ENCODE measurements at regions not wholly inside any gene's neighbourhood (a gene's known extent, or its start where the extent isn't known, plus 50 kb on each side); places are given as distances from the start of the nearest gene placed in this dataset.

- TF ChIP-seq BHLHE40 (IDR thresholded peaks at IDR 0.05; ENCODE audit: low read depth, low read length), result no peak
- TF ChIP-seq, protein P1, sequence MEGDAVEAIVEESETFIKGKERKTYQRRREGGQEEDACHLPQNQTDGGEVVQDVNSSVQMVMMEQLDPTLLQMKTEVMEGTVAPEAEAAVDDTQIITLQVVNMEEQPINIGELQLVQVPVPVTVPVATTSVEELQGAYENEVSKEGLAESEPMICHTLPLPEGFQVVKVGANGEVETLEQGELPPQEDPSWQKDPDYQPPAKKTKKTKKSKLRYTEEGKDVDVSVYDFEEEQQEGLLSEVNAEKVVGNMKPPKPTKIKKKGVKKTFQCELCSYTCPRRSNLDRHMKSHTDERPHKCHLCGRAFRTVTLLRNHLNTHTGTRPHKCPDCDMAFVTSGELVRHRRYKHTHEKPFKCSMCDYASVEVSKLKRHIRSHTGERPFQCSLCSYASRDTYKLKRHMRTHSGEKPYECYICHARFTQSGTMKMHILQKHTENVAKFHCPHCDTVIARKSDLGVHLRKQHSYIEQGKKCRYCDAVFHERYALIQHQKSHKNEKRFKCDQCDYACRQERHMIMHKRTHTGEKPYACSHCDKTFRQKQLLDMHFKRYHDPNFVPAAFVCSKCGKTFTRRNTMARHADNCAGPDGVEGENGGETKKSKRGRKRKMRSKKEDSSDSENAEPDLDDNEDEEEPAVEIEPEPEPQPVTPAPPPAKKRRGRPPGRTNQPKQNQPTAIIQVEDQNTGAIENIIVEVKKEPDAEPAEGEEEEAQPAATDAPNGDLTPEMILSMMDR (IDR thresholded peaks at IDR 0.05), result no peak
- TF ChIP-seq ZC3H11A (IDR thresholded peaks at IDR 0.05), result no peak
- TF ChIP-seq POLR2A (IDR thresholded peaks at IDR 0.05; ENCODE audit: low read length), result no peak
- no peak for TF ChIP-seq E2F6 (IDR thresholded peaks at IDR 0.05; ENCODE audit: borderline replicate concordance, low read depth)
- TF ChIP-seq NFE2L2 (conservative IDR thresholded peaks at IDR 0.05; ENCODE audit: low read length), result no peak
- TF ChIP-seq ZFP36 (IDR thresholded peaks at IDR 0.05; ENCODE audit: borderline replicate concordance, partially characterized antibody), result no peak
- no peak for TF ChIP-seq TP53 (CRISPR knock-in tag; IDR thresholded peaks at IDR 0.05)
- no peak for TF ChIP-seq CBX8 (IDR thresholded peaks at IDR 0.05)
- no peak for TF ChIP-seq POLR2AphosphoS2 (conservative IDR thresholded peaks at IDR 0.05; ENCODE audit: low read length)
- TF ChIP-seq HOXA7 (CRISPR knock-in tag; IDR thresholded peaks at IDR 0.05), result no peak
- no peak for TF ChIP-seq ESRRA (IDR thresholded peaks at IDR 0.05; ENCODE audit: borderline replicate concordance, low read length)
- no peak for TF ChIP-seq NR3C1 (IDR thresholded peaks at IDR 0.05)
- no peak for TF ChIP-seq ZSCAN20 (CRISPR knock-in tag; IDR thresholded peaks at IDR 0.05)
These were observed 115.1 kb upstream of the TCF21 start for GRCh38 chr6:133773776-133774175.

Data from A549 (cell line).